GM18520 (cell line): ENCODE measurements at regions not wholly inside any gene's neighbourhood (a gene's known extent, or its start where the extent isn't known, plus 50 kb on each side); places are given as distances from the start of the nearest gene placed in this dataset.
"Not testable (repeated sequence)": the region's sequence is repeated elsewhere in the genome, so short reads cannot be mapped to it uniquely, and the experiment has no call there.

ENCODE experiments used
- ATAC-seq: cut with Tn5 transposase; IDR thresholded peaks from one replicate; pipeline ENCODE4 v1.9.1; 2021; ENCODE audit not compliant: unreplicated experiment

DNA sequence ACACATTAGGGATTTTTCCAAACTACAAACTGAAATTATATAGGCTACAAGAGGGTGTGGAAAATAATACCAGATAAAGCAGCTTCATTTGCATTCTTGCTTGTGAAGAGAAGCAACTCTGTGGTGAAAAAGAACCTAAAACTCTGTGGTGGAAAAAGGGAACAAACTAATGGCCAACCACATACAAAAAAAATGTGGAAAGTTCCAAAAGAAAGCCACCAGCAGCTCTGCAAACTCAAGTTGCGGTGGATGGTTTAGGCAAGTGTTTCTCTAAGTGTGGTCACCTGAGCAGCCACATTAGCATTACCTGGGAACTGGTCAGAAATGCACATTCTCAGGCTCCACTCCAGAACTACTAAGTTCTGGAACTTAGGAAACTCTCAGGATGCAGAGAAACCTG is 586.4 kb downstream of the ACTL7B start:
- no peak for ATAC-seq

DNA sequence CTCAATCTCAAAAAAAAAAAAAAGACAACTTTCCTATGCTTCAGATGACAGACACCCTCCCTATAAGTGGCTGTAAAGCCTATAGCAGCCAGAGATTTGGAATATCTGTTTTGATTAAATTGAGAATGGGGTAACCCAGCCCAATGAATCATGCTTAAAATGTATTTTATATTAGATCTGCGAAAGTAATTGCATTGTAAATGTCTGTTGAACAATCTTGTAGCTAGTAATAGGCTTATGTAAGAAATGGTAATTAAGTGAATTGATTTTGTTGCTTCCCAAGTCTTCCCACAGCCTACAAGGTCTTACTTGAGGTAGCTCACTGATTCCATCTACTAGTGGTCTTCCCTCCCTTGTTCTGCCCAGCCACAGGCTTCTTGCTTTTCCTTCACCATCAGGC is 590.7 kb downstream of the ACTL7B start:
- ATAC-seq, result no peak

DNA sequence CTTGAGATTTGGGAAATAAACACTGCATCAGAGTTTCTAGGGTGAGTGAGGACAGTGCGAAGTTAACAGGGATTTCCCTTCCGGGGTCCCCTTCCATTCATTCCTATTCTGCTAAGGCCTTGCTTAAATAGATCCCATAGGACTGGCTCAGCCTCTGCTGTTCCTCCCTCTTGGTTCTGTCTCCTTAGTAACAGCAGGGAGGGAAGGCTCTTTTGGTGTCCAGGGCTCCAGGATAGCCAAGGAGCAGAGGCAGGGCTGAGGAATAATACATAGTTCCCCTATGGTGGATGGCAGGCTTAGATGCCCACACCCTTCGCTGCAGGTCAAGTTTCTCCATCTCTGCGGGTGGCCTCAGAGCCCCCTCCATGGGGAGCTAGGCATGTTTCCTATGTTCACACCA is 591.7 kb downstream of the ACTL7B start:
- ATAC-seq, result no peak

- no peak for ATAC-seq
Observed at GRCh38 chr9:108262836-108263235, 593.0 kb downstream of the ACTL7B start.

DNA sequence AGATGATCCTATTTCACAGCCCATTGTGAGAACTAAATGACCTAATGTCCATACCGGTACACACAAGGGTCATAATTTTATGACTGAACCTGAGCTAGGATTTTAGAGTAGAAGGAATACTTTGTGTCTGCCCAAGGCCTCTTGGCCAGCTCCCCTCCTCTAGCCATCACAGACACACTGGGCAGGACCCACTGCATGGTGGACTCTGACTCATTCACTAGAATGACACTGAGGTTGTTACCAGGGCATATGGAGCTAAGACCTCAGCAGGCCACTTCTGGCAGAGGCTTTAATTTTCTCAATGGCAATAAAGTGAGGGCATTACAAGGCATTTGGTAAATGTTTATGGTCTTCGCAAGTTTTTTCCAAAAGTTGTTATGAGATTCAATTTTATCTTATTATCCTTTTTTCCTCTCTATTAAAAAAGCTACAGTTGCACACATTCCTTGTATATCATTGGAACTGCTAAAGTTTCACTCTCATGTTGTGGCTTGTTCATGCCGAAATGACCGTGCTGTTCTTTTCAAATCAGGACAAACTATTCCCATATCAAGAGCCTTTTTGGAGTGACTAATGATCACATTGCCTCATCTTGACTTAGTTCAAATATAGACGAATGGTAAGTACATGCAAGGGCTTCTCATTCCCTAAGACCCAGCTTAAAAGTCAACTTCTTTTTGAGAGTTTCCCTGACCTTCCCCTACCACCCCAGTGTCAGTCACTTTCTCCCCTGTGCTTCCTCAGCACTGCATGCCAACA is 595.7 kb downstream of the ACTL7B start:
- no peak for ATAC-seq

- ATAC-seq, result no peak
Observed at GRCh38 chr9:108258640-108259039, 597.1 kb downstream of the ACTL7B start.

DNA sequence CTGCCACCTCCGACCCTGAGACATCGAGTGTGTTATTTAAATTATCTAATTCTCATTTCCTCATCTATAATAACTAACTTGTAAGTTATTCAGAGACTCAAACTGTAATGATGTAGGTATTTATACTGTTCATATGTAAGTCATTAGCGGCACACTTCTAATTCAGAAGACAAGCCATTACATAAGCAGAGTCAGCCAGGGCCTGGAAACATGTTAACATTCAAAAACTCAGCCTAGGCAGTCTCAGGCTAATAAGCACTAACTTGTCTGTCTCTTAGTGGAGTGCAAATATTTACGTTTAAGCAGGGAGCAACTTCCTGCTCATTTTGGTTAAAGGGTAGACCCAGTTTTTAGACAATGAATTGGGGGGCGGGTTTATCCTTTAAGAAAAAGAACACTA is 598.4 kb downstream of the ACTL7B start:
- no peak for ATAC-seq

- no peak for ATAC-seq
Observed at GRCh38 chr9:108254236-108254635, 601.5 kb downstream of the ACTL7B start.

- not testable (repeated sequence) for ATAC-seq
Observed at GRCh38 chr9:108247391-108247790, 608.4 kb downstream of the ACTL7B start.

DNA sequence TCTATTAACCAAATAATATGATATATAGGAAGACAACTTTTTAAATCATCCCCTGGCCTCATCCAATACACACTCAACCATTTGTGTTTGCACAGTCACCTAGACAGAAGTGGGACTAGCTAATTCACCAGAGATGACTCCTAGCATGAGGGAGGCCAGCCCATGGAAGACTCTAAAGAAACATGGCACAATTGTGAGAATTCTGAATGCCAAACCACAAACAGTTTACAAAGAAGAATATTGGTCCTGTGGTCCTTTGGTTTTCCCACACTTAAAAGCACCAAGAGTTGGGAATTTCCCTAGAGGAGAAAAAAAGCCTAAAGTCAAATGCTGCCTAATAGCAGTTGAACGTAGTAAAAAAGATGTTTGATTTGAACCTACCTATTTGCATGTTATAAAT is 609.9 kb downstream of the ACTL7B start:
- ATAC-seq, result no peak

GRCh38 chr9:108245331-108245730 is 610.5 kb downstream of the ACTL7B start:
- ATAC-seq, result no peak

- no peak for ATAC-seq
Observed at GRCh38 chr9:108244686-108245085, 611.1 kb downstream of the ACTL7B start.

- ATAC-seq, result no peak
Observed at GRCh38 chr9:108241384-108242073, 614.3 kb downstream of the ACTL7B start.

DNA sequence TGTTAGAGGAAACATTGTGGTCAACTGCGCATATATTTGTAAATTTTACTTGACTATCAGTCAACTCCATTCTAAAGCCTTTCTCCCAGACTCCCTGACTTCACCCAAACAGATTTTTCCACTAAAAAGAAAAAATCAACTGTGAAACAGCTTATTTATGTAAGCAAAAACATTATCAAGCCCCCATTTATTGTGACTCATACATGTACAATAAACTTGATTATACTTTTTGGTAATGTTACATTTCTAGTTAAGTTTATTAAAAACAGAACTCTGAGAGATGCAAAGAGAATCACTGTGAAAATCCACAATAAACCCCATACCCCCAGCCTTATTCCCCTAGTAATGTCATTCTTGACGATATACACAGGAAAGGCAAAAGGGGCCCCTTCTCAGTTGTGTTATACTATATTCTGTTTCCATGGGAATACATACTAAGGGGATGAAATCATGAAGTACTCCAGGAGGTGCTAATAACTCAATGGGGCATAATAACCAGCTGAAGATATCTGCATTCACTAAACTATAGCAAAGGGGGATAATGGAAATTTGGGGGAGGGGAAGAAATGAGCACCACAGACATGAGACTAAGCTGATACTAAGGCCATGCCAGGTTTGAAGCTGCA is 616.0 kb downstream of the ACTL7B start:
- ATAC-seq, result no peak

DNA sequence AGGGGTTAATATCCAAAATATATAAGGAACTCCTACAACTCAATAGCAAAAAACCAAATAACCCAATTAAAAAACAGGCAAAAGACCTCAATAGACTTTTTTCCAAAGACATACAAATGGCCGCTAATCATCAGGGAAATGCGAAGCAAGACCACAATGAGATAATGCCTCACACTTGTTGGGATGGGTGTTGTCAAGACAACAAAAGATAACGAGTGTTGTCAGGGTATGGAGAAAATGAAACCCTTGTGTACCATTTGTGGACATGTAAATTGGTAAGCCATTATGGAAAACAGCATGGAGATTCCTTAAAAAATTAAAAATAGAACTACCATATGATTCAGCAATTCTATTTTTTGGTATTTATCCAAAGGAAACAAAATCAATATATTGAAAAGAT is 620.2 kb downstream of the ACTL7B start:
- ATAC-seq, result no peak

- no peak for ATAC-seq
Observed at GRCh38 chr9:108234811-108235210, 621.0 kb downstream of the ACTL7B start.

GRCh38 chr9:108225149-108225800 is 630.5 kb downstream of the ACTL7B start:
- ATAC-seq, result no peak

DNA sequence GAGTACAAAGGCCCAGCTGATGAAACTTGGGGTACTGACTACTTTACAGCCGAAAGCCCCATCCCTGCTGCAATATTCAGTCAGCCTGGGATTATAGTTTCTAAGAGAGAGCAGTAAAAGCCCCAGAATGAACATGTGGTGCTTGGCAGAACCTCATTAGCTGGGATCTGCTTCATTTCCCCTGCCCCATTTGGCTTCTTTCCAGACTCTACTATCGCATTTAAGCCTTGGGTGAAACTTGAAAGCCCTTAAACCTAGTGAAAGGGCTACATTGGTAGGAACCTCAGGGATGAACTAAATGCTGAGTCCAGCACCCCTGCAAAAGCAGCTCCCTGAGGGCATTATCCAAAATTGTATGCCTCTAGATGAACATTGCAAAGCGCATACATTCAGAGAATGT is 631.1 kb downstream of the ACTL7B start:
- no peak for ATAC-seq

DNA sequence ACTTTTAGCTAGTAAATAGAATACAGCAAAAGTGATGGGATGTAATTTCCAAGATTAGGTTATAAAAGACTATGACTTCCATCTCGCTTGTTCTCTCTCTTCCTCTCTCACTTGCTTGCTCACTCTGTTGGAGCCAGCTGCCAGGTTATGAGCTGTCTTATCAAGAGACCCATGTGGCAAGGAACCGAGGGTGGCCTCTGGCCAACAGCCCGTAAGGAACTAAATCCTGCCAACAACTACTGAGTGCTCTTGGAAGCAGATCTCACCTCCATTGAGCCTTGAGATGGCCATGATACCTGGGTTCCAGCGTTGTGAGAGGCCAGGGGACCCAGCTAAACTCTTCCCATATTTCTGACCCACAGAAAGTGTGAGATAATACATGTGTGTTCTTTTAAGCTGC is 636.1 kb downstream of the ACTL7B start:
- ATAC-seq, result no peak

GRCh38 chr9:108217431-108218349 is 638.1 kb downstream of the ACTL7B start:
- ATAC-seq, result no peak

DNA sequence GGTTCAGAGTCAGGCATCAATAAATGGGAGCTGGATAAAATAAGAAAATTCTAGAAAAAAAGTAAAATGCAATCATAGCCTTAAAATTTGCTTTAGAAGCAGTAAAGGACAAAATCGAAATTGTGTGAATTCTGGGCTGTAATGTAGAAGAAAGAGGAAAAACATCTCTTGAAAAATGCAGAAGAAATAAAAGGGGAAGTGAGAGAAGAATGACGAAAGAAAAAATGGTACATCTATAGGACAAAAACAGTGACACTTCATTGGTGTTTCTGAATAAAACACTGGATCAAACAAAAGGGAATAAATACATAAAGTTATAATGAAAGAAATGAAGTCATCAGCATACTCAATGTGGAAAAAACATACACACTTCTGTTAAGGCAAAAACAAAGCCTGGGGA is 642.3 kb downstream of the ACTL7B start:
- ATAC-seq, result no peak
